PC-9 (cell line): ENCODE measurements at regions not wholly inside any gene's neighbourhood (a gene's known extent, or its start where the extent isn't known, plus 50 kb on each side); places are given as distances from the start of the nearest gene placed in this dataset.

Source experiments
- BruUV-seq: library from RNA; stranded (reverse); fragments of 400-500 nt; replicated peaks from 2 replicates; lab custom pipeline; 2021; lab: Mats Ljungman, UMichigan
- CTCF ChIA-PET: fragments of 300-600 bp; sonication (Branson Sonifier 250); formaldehyde crosslinking; loops from one replicate; lab custom pipeline; 2022; ENCODE audit warnings: antibody characterized with exemption; lab: Charles Lee
- POLR2A ChIA-PET: fragments of 300-600 bp; sonication (Branson Sonifier 250); formaldehyde crosslinking; loops from one replicate; lab custom pipeline; 2022; ENCODE audit warnings: antibody characterized with exemption; ENCODE audit not compliant: unreplicated experiment; lab: Charles Lee
- DNase-seq, 2 experiments: peaks; one replicate each; pipeline versions ENCODE4 v3.0.0 to v3.0.0-alpha.2; 2015 to 2022; ENCODE audit warnings: mixed read lengths in 1 of 2
- H2AFZ ChIP-seq: fragments of 200-600 bp; sonication (generic); 2 replicates; pipeline ENCODE4 v1.8.1; 2017; ENCODE audit warnings: antibody characterized with exemption
- H3F3A ChIP-seq: fragments of 200-600 bp; sonication (generic); 2 replicates; pipeline ENCODE4 v1.8.1; 2017; ENCODE audit warnings: antibody characterized with exemption, mild to moderate bottlenecking, low read depth; ENCODE audit not compliant: insufficient read depth
- H3K27ac ChIP-seq: fragments of 200-600 bp; sonication (generic); 2 replicates; pipeline ENCODE4 v1.6.1; 2016; ENCODE audit warnings: mixed run types
- H3K27me3 ChIP-seq: fragments of 200-600 bp; sonication (generic); 2 replicates; pipeline ENCODE4 v1.6.1; 2016; ENCODE audit warnings: low read depth, mixed run types; ENCODE audit not compliant: insufficient read depth
- H3K36me3 ChIP-seq: fragments of 200-600 bp; sonication (generic); 2 replicates; pipeline ENCODE4 v1.6.1; 2016; ENCODE audit warnings: low read depth, mixed run types
- H3K4me1 ChIP-seq: fragments of 200-600 bp; sonication (generic); replicated peaks from 2 replicates; pipeline ENCODE4 v1.6.1; 2016; ENCODE audit warnings: mixed run types; ENCODE audit not compliant: insufficient read depth
- H3K4me2 ChIP-seq: fragments of 200-600 bp; sonication (generic); 2 replicates; pipeline ENCODE4 v1.6.1; 2017; ENCODE audit warnings: mixed run types
- H3K4me3 ChIP-seq: fragments of 200-600 bp; sonication (generic); 2 replicates; pipeline ENCODE4 v1.6.1; 2016; ENCODE audit warnings: mixed run types
- H3K79me2 ChIP-seq: fragments of 200-600 bp; sonication (generic); 2 replicates; pipeline ENCODE4 v1.6.1; 2017; ENCODE audit warnings: low read depth, mixed run types
- H3K9me2 ChIP-seq: fragments of 200-600 bp; sonication (generic); 2 replicates; pipeline ENCODE4 v1.8.1; 2017; ENCODE audit warnings: mild to moderate bottlenecking; ENCODE audit not compliant: insufficient read depth
- H3K9me3 ChIP-seq: fragments of 200-600 bp; sonication (generic); 2 replicates; pipeline ENCODE4 v1.8.1; 2016; ENCODE audit warnings: low read depth; ENCODE audit not compliant: insufficient read depth
- H4K20me1 ChIP-seq: fragments of 200-600 bp; sonication (generic); 2 replicates; pipeline ENCODE4 v1.8.1; 2017; ENCODE audit not compliant: insufficient read depth
- EZH2 ChIP-seq: fragments of 200-600 bp; sonication (generic); IDR thresholded peaks from 2 replicates; pipeline ENCODE4 v1.8.0; 2017; ENCODE audit warnings: antibody characterized with exemption, low read depth
- intact Hi-C: fragments of 100-400 bp; cut with micrococcal nuclease; formaldehyde crosslinking; loops from one replicate; pipeline ENCODE4 v1.10.0; 2022; ENCODE audit not compliant: unreplicated experiment
- TF ChIP-seq, protein P1 (sequence below): fragments of 200-600 bp; sonication (generic); conservative IDR thresholded peaks from 2 replicates; pipeline ENCODE4 v1.6.1; 2017; ENCODE audit warnings: mixed run types, antibody characterized with exemption, mild to moderate bottlenecking, moderate library complexity

- no peak overlapping the region for H3K4me2 ChIP-seq
- H3K27me3 ChIP-seq, result no peaks in the 10 kb centered on the region
- no peaks in the 10 kb centered on the region for H3K9me3 ChIP-seq
- no peaks in the 10 kb centered on the region for H3K36me3 ChIP-seq
- H3K27ac ChIP-seq, result no peak overlapping the region
- ChIA-PET CTCF (no interaction called here), POLR2A (no interaction called here)
- intact Hi-C loops, result loop anchor here (5.0 kb wide), 1 partner anchor 613 kb away; no protein-coding TSS in a partner anchor
- no peak for DNase-seq
- peaks cover 8% of the 10 kb centered on the region; the same call in 1 of the 2 replicates for H3K4me1 ChIP-seq
- no peaks in the 10 kb centered on the region for H3K9me2 ChIP-seq
- no peaks in the 10 kb centered on the region for H3K79me2 ChIP-seq
- no peaks in the 10 kb centered on the region for H3F3A ChIP-seq
- TF ChIP-seq, protein P1, sequence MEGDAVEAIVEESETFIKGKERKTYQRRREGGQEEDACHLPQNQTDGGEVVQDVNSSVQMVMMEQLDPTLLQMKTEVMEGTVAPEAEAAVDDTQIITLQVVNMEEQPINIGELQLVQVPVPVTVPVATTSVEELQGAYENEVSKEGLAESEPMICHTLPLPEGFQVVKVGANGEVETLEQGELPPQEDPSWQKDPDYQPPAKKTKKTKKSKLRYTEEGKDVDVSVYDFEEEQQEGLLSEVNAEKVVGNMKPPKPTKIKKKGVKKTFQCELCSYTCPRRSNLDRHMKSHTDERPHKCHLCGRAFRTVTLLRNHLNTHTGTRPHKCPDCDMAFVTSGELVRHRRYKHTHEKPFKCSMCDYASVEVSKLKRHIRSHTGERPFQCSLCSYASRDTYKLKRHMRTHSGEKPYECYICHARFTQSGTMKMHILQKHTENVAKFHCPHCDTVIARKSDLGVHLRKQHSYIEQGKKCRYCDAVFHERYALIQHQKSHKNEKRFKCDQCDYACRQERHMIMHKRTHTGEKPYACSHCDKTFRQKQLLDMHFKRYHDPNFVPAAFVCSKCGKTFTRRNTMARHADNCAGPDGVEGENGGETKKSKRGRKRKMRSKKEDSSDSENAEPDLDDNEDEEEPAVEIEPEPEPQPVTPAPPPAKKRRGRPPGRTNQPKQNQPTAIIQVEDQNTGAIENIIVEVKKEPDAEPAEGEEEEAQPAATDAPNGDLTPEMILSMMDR, result no peak
- TF ChIP-seq EZH2, result no peak
- no peaks in the 10 kb centered on the region for H4K20me1 ChIP-seq
- BruUV-seq, result no TSS peak
- no peak overlapping the region for H2AFZ ChIP-seq
- H3K4me3 ChIP-seq, result no peak overlapping the region
Observed at GRCh38 chr1:198939286-198939685, 300.4 kb downstream of the PTPRC start.

- no peaks in the 10 kb centered on the region for H3K9me3 ChIP-seq
- no peaks in the 10 kb centered on the region for H4K20me1 ChIP-seq
- no peaks in the 10 kb centered on the region for H3F3A ChIP-seq
- peaks cover 4% of the 10 kb centered on the region; the same call in 1 of the 2 replicates for H3K4me1 ChIP-seq
- no TSS peak for BruUV-seq
- H3K36me3 ChIP-seq, result no peaks in the 10 kb centered on the region
- ChIA-PET CTCF (no interaction called here), POLR2A (no interaction called here)
- no peak for DNase-seq
- H3K9me2 ChIP-seq, result no peaks in the 10 kb centered on the region
- no peak overlapping the region for H3K4me3 ChIP-seq
- no peak overlapping the region for H3K4me2 ChIP-seq
- TF ChIP-seq, protein P1, result no peak
- no peak for TF ChIP-seq EZH2
- H2AFZ ChIP-seq, result no peak overlapping the region
- intact Hi-C loops, result loop anchor here (5.0 kb wide), 1 partner anchor 612 kb away; no protein-coding TSS in a partner anchor
- H3K79me2 ChIP-seq, result no peaks in the 10 kb centered on the region
- no peak overlapping the region for H3K27ac ChIP-seq
- H3K27me3 ChIP-seq, result no peaks in the 10 kb centered on the region
Observed at GRCh38 chr1:198939956-198940355, 301.1 kb downstream of the PTPRC start.

DNA sequence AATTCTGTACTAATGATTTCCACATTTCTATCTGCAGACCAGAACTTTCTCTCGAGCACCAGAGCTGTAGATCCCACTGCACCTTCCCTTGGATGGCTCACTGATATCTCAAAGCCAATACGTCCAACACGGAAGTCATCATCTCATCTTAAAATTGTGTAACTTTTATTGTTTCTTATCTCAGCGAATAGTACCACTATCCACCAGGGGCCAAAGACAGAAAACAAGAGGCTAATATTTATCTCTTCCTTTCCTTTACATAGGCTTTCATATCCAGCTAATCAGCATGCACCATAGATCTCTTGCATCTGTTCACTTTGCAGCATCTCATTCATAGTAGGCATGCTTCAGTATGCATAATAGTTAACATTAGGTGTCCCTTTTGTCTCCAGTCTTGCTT, 303.6 kb downstream of the PTPRC start:
- no peaks in the 10 kb centered on the region for H3F3A ChIP-seq
- H3K27me3 ChIP-seq, result no peaks in the 10 kb centered on the region
- H3K4me2 ChIP-seq, result no peak overlapping the region
- no peaks in the 10 kb centered on the region for H3K79me2 ChIP-seq
- H3K9me3 ChIP-seq, result no peaks in the 10 kb centered on the region
- no peak overlapping the region for H3K4me3 ChIP-seq
- DNase-seq, result no peak
- no peaks in the 10 kb centered on the region for H3K4me1 ChIP-seq
- H3K9me2 ChIP-seq, result no peaks in the 10 kb centered on the region
- no peak for TF ChIP-seq EZH2
- TF ChIP-seq, protein P1, result no peak
- ChIA-PET POLR2A (no interaction called here), CTCF (no interaction called here)
- H3K27ac ChIP-seq, result no peak overlapping the region
- H3K36me3 ChIP-seq, result no peaks in the 10 kb centered on the region
- H2AFZ ChIP-seq, result no peak overlapping the region
- H4K20me1 ChIP-seq, result no peaks in the 10 kb centered on the region
- intact Hi-C loops, result no loop called here
- BruUV-seq, result no TSS peak
